NCI-H82 (cell line): ENCODE measurements at regions not wholly inside any gene's neighbourhood (a gene's known extent, or its start where the extent isn't known, plus 50 kb on each side); places are given as distances from the start of the nearest gene placed in this dataset.
"Not testable (repeated sequence)": the region's sequence is repeated elsewhere in the genome, so short reads cannot be mapped to it uniquely, and the experiment has no call there.

Experiments
- DNase-seq: peaks from one replicate; lab custom pipeline; 2025; lab: John Stamatoyannopoulos, UW

- no peak for DNase-seq
These were observed 149.2 kb downstream of the MIAT start for GRCh38 chr22:26806445-26807175.

- DNase-seq = no peak
These were observed 154.2 kb downstream of the MIAT start for GRCh38 chr22:26811647-26811992.

- DNase-seq = no peak
These were observed 155.3 kb downstream of the MIAT start for GRCh38 chr22:26812731-26813130.

GRCh38 chr22:26816726-26817125 lies 159.3 kb downstream of the MIAT start:
- DNase-seq = no peak

- DNase-seq = no peak
These were observed 160.5 kb downstream of the MIAT start for GRCh38 chr22:26817926-26818325.

GRCh38 chr22:26821854-26822253 lies 164.5 kb downstream of the MIAT start:
- DNase-seq = no peak

- DNase-seq = no peak
These were observed 164.9 kb downstream of the MIAT start for GRCh38 chr22:26822313-26822712.

- no peak for DNase-seq
These were observed 166.6 kb downstream of the MIAT start for GRCh38 chr22:26823966-26824365.

- DNase-seq = no peak
These were observed 168.9 kb downstream of the MIAT start for GRCh38 chr22:26825960-26826935.

GRCh38 chr22:26827611-26828010 lies 170.2 kb downstream of the MIAT start:
- DNase-seq = no peak

GRCh38 chr22:26828311-26828710 lies 170.9 kb downstream of the MIAT start:
- no peak for DNase-seq

GRCh38 chr22:26830837-26831236 lies 173.4 kb downstream of the MIAT start:
- no peak for DNase-seq

- no peak for DNase-seq
These were observed 177.6 kb downstream of the MIAT start for GRCh38 chr22:26835023-26835422.

GRCh38 chr22:26835929-26836528 lies 178.6 kb downstream of the MIAT start:
- DNase-seq = peak; percentile 46

GRCh38 chr22:26837784-26838470 lies 180.5 kb downstream of the MIAT start:
- no peak for DNase-seq

GRCh38 chr22:26838471-26838825 lies 181.1 kb downstream of the MIAT start:
- no peak for DNase-seq

GRCh38 chr22:26839216-26839615 lies 181.8 kb downstream of the MIAT start:
- no peak for DNase-seq

- not testable (repeated sequence) for DNase-seq
These were observed 183.4 kb downstream of the MIAT start for GRCh38 chr22:26840770-26841169.

- DNase-seq = no peak
These were observed 184.7 kb downstream of the MIAT start for GRCh38 chr22:26842103-26842502.

GRCh38 chr22:26845021-26845743 lies 187.8 kb downstream of the MIAT start:
- no peak for DNase-seq

GRCh38 chr22:26846076-26846475 lies 188.7 kb downstream of the MIAT start:
- DNase-seq = no peak

GRCh38 chr22:26846645-26847044 lies 189.3 kb downstream of the MIAT start:
- DNase-seq = no peak
